22Rv1 (cell line): ENCODE measurements at regions not wholly inside any gene's neighbourhood (a gene's known extent, or its start where the extent isn't known, plus 50 kb on each side); places are given as distances from the start of the nearest gene placed in this dataset.

Experiments
- H3K27ac ChIP-seq: fragments of 450-650 bp; 2 replicates; pipeline ENCODE4 v1.5.1; 2017
- CTCF ChIP-seq: fragments of 450-650 bp; IDR thresholded peaks from 2 replicates; pipeline ENCODE4 v1.5.1; 2017; ENCODE audit warnings: mild to moderate bottlenecking
- ZFX ChIP-seq: fragments of 450-650 bp; IDR thresholded peaks from 2 replicates; pipeline ENCODE4 v1.6.1; 2017; ENCODE audit warnings: antibody characterized with exemption, borderline replicate concordance

GRCh38 chr11:97974798-97975498 lies 1045.8 kb upstream of the CNTN5 start:
- H3K27ac ChIP-seq: no peak overlapping the region
- no peak for TF ChIP-seq CTCF
- no peak for TF ChIP-seq ZFX

GRCh38 chr11:97977726-97978125 lies 1043.0 kb upstream of the CNTN5 start:
- TF ChIP-seq ZFX (no peak), CTCF (no peak)
- H3K27ac ChIP-seq: no peak overlapping the region

- no peak overlapping the region for H3K27ac ChIP-seq
- TF ChIP-seq CTCF: no peak
Measured at GRCh38 chr11:97979741-97980140, 1041.0 kb upstream of the CNTN5 start.

- no peak overlapping the region for H3K27ac ChIP-seq
- TF ChIP-seq ZFX (no peak), CTCF (no peak)
Measured at GRCh38 chr11:97982512-97982911, 1038.2 kb upstream of the CNTN5 start.

GRCh38 chr11:97989121-97989520 lies 1031.6 kb upstream of the CNTN5 start:
- TF ChIP-seq ZFX (no peak), CTCF (no peak)
- no peak overlapping the region for H3K27ac ChIP-seq

GRCh38 chr11:97990162-97990920 lies 1030.4 kb upstream of the CNTN5 start:
- no peak for TF ChIP-seq ZFX
- TF ChIP-seq CTCF: no peak
- no peak overlapping the region for H3K27ac ChIP-seq

- peak overlapping the region; percentile 49 for H3K27ac ChIP-seq
- TF ChIP-seq ZFX (no peak), CTCF (no peak)
Measured at GRCh38 chr11:97993562-97993961, 1027.2 kb upstream of the CNTN5 start.
